ENCODE measurements at regions not wholly inside any gene's neighbourhood (a gene's known extent, or its start where the extent isn't known, plus 50 kb on each side); places are given as distances from the start of the nearest gene placed in this dataset.
"Not testable (repeated sequence)": the region's sequence is repeated elsewhere in the genome, so short reads cannot be mapped to it uniquely, and the experiment has no call there.

DNA sequence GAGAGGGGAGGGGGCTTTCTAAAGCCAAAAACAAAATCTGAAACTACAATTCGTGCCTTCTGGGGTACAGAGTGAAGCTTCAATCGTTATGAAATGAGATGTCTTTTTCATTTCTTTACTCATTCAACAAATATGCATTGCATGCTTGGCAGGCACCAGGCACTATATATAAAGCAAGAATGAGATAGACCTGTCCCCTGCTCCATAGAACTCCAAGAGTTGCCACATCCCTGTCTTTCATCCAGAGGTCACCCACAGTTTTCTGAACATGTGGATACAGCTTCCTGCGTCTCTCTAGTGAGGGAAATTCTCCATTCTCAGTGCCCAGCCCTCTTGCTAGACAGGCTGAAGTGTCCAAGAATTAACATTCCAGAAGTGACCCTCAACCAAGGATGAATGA is 343.2 kb upstream of the MAF start:
- no peak overlapping the region for H3K27ac ChIP-seq
- 43 to 51% (median 47%) methylated on average over 3 of the region's 3 CpGs for WGBS, 4 donors
- peak; percentile 51 to 78 (median 66) for ATAC-seq
- no peak for DNase-seq
- TF ChIP-seq, protein P1, sequence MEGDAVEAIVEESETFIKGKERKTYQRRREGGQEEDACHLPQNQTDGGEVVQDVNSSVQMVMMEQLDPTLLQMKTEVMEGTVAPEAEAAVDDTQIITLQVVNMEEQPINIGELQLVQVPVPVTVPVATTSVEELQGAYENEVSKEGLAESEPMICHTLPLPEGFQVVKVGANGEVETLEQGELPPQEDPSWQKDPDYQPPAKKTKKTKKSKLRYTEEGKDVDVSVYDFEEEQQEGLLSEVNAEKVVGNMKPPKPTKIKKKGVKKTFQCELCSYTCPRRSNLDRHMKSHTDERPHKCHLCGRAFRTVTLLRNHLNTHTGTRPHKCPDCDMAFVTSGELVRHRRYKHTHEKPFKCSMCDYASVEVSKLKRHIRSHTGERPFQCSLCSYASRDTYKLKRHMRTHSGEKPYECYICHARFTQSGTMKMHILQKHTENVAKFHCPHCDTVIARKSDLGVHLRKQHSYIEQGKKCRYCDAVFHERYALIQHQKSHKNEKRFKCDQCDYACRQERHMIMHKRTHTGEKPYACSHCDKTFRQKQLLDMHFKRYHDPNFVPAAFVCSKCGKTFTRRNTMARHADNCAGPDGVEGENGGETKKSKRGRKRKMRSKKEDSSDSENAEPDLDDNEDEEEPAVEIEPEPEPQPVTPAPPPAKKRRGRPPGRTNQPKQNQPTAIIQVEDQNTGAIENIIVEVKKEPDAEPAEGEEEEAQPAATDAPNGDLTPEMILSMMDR (IDR thresholded peaks at IDR 0.05), result no peak
- no peak for TF ChIP-seq POLR2A (IDR thresholded peaks at IDR 0.05)
- no peaks in the 10 kb centered on the region for H3K9me3 ChIP-seq
- peaks cover 0 to 5% (median 0%) of the 10 kb centered on the region in 12 donors for H3K4me1 ChIP-seq
- no peak overlapping the region for H3K4me3 ChIP-seq
- no peaks in the 10 kb centered on the region for H3K27me3 ChIP-seq
- intact Hi-C loops (cut with DNase I), result no loop called here
- no peaks in the 10 kb centered on the region for H3K36me3 ChIP-seq

DNA sequence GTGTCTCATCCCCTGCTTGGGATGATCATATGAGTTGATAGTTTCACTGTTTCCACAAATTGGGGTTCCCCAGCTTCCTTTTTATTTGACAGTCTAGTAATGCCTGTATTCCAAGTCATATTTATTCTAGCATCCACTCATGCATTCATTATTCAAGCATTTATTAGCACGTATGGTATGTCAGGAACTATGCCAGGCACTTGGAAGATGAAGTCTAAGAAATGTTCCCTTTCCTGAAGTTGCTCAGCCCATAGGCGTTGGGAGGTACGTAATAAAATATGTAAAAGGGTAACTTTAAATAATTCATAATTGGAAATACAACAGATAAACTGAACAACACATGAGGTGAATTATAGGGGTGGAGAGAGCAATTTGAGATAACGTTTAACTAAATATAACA is 338.0 kb upstream of the MAF start:
- ATAC-seq (no peak), DNase-seq (no peak)
- H3K36me3 ChIP-seq, result no peaks in the 10 kb centered on the region
- H3K27ac ChIP-seq, result no peak overlapping the region
- H3K4me1 ChIP-seq, result peaks cover 0 to 1% (median 0%) of the 10 kb centered on the region in 12 donors
- no peak overlapping the region for H3K4me3 ChIP-seq
- no peaks in the 10 kb centered on the region for H3K27me3 ChIP-seq
- no peaks in the 10 kb centered on the region for H3K9me3 ChIP-seq
- intact Hi-C loops (cut with DNase I), result no loop called here
- 83 to 86% (median 84%) methylated on average over 4 of the region's 4 CpGs for WGBS, 4 donors
- TF ChIP-seq, protein P1 (IDR thresholded peaks at IDR 0.05), result no peak
- no peak for TF ChIP-seq POLR2A (IDR thresholded peaks at IDR 0.05)

DNA sequence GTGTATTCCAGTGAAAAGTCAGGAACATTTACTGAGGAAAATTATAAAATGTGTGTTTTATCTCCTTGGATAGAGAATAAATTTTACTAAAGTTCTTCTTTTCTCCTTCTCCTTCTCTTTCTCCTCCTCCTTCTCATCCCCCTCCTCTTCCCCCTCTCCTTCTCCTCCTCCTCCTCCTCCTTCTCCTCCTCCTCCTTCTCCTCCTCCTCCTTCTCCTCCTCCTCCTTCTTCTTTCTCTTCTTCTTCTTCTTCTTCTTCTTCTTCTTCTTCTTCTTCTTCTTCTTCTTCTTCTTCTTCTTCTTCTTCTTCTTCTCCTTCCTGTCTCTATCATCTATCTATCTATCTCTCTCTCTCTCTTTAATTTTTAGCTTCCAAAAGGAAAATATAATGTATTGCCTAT is 337.1 kb upstream of the MAF start:
- H3K27ac ChIP-seq; H3K4me3 ChIP-seq; DNase-seq; H3K27me3 ChIP-seq; H3K4me1 ChIP-seq; ATAC-seq; intact Hi-C loops (cut with DNase I); H3K36me3 ChIP-seq; H3K9me3 ChIP-seq: not testable (repeated sequence)

DNA sequence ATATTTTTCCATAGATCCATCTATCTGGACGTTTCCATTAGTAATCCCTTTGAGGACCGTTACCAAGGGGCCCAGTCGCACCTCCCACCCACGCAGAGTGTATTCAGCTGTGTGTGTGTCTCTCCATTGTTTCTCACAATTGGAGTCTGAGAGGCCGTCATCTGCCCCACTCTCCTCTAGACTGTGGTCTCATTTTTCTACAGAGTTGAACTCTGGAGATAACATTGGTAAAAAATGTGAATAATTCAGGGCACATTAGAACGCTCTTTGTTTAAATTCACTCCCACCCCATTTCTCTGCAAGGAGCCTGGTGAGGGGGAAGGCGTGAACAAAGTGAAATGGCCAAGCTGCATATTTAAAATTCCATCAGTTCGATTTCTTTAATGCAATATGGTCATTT is 333.1 kb upstream of the MAF start:
- Histone ChIP-seq H3K36me3 (no peaks in the 10 kb centered on the region), H3K9me3 (no peaks in the 10 kb centered on the region), H3K27me3 (no peaks in the 10 kb centered on the region), H3K4me3 (no peak overlapping the region), H3K4me1 (no peaks in the 10 kb centered on the region), H3K27ac (no peak overlapping the region)
- intact Hi-C loops (cut with DNase I), result no loop called here
- WGBS, 4 donors, result 76 to 85% (median 80%) methylated on average over 8 of the region's 8 CpGs
- ATAC-seq (no peak), DNase-seq (no peak)
- TF ChIP-seq, protein P1 (IDR thresholded peaks at IDR 0.05), result no peak

DNA sequence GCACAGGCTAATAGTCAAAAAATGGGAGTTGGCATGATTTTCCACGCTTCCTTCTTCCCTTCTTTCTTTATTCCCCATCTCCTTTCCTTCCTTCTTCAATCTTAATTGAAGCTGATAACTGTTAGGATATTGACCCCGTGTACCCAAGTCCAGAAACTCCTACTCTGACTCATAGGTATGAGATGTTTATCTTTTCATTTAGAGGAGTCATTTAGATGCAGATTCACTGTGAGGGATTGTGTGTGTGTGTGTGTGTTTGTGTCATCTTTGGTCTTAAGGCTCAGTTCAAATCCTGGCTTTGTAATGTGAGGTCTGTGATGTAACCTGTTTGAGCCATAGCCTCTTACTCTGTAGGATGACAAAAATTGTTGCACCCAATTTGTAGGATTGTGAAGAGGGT is 332.0 kb upstream of the MAF start:
- H3K9me3 ChIP-seq, result no peaks in the 10 kb centered on the region
- DNase-seq, result no peak
- 76 to 87% (median 83%) methylated on average over 2 of the region's 2 CpGs for WGBS, 4 donors

More for the DNA sequence above, 332.0 kb upstream of the MAF start:
- Histone ChIP-seq H3K27ac (no peak overlapping the region), H3K4me3 (no peak overlapping the region), H3K4me1 (no peaks in the 10 kb centered on the region), H3K36me3 (no peaks in the 10 kb centered on the region), H3K27me3 (no peaks in the 10 kb centered on the region)
- intact Hi-C loops (cut with DNase I), result no loop called here
- ATAC-seq, result no peak
- TF ChIP-seq, protein P1 (IDR thresholded peaks at IDR 0.05), result no peak
- TF ChIP-seq POLR2A (IDR thresholded peaks at IDR 0.05), result no peak
